ENCODE measurements at regions not wholly inside any gene's neighbourhood (a gene's known extent, or its start where the extent isn't known, plus 50 kb on each side); places are given as distances from the start of the nearest gene placed in this dataset.

DNA sequence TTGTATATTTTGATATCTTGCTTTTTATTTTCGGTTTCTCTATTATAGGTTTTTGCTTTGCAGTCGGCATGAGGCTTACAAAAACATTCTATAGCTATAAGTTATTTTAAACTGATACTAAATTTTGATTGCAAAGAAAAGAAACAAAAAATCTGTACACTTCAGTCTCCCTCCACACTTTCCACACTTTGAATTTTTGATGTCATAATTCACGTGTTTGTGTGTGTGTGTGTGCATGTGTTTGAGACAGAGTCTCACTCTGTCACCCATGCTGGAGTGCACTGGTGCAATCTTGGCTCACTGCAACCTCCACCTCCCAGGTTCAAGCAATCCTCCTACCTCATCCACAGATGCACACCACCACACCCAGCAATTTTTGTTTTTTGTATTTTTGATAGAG lies 124.9 kb downstream of the MRPS30 start:
- TF ChIP-seq, protein P1, sequence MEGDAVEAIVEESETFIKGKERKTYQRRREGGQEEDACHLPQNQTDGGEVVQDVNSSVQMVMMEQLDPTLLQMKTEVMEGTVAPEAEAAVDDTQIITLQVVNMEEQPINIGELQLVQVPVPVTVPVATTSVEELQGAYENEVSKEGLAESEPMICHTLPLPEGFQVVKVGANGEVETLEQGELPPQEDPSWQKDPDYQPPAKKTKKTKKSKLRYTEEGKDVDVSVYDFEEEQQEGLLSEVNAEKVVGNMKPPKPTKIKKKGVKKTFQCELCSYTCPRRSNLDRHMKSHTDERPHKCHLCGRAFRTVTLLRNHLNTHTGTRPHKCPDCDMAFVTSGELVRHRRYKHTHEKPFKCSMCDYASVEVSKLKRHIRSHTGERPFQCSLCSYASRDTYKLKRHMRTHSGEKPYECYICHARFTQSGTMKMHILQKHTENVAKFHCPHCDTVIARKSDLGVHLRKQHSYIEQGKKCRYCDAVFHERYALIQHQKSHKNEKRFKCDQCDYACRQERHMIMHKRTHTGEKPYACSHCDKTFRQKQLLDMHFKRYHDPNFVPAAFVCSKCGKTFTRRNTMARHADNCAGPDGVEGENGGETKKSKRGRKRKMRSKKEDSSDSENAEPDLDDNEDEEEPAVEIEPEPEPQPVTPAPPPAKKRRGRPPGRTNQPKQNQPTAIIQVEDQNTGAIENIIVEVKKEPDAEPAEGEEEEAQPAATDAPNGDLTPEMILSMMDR (IDR thresholded peaks at IDR 0.05): no peak
- TF ChIP-seq EZH2 (IDR thresholded peaks at IDR 0.05): no peak

All from neural progenitor cell (in vitro differentiated cells).